C4-2B (cell line): ENCODE measurements at regions not wholly inside any gene's neighbourhood (a gene's known extent, or its start where the extent isn't known, plus 50 kb on each side); places are given as distances from the start of the nearest gene placed in this dataset.

Source experiments
- H3K27ac ChIP-seq: fragments of 450-650 bp; 2 replicates; pipeline ENCODE4 v1.5.1; 2017
- ZFX ChIP-seq: fragments of 450-650 bp; IDR thresholded peaks from 2 replicates; pipeline ENCODE4 v1.6.1; 2017
- TF ChIP-seq, protein P1 (sequence below): fragments of 450-650 bp; conservative IDR thresholded peaks from 2 replicates; pipeline ENCODE4 v1.5.1; 2017; ENCODE audit warnings: mild to moderate bottlenecking

DNA sequence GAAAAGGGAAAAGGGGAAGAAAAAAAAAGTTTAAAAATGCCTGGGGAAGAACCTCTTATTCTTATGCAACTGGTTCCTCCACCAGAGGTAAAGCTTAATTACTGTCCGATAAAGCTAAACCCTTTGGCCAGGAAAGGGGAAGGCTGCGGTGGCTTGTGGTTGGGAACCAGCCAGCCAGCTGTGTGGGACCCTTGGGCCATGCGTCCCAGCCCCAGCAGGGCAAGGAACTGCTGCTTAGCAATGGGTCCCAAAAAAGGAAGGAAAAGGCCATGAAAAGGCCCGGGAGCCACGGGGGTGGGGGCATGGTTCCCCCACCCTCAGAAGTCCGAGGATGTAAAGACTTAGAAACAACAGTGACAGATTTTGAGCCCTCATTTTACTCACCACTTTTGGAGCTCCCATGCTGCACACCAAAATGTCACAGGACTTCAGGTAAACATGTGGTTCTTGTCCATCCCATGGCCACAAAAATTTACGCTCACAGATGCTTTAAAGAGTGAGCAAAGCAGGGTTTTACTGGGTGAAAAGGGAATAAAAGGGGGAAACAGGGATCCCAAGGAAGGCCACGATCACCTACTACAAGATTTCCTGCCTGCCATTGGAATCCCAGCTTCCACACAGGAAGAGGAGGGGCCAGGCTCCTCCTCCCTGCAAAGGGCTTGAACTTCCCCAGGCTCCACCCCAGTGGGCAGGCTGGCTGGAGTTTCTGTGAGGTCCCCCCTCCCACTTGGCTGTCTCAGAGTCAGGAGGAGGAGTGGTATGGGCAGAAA, 1234.7 kb upstream of the GJE1 start:
- H3K27ac ChIP-seq, result peak overlapping the region; percentile 4; the same call in 1 of the 2 replicates
- TF ChIP-seq ZFX, result no peak
- TF ChIP-seq, protein P1, sequence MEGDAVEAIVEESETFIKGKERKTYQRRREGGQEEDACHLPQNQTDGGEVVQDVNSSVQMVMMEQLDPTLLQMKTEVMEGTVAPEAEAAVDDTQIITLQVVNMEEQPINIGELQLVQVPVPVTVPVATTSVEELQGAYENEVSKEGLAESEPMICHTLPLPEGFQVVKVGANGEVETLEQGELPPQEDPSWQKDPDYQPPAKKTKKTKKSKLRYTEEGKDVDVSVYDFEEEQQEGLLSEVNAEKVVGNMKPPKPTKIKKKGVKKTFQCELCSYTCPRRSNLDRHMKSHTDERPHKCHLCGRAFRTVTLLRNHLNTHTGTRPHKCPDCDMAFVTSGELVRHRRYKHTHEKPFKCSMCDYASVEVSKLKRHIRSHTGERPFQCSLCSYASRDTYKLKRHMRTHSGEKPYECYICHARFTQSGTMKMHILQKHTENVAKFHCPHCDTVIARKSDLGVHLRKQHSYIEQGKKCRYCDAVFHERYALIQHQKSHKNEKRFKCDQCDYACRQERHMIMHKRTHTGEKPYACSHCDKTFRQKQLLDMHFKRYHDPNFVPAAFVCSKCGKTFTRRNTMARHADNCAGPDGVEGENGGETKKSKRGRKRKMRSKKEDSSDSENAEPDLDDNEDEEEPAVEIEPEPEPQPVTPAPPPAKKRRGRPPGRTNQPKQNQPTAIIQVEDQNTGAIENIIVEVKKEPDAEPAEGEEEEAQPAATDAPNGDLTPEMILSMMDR, result no peak

DNA sequence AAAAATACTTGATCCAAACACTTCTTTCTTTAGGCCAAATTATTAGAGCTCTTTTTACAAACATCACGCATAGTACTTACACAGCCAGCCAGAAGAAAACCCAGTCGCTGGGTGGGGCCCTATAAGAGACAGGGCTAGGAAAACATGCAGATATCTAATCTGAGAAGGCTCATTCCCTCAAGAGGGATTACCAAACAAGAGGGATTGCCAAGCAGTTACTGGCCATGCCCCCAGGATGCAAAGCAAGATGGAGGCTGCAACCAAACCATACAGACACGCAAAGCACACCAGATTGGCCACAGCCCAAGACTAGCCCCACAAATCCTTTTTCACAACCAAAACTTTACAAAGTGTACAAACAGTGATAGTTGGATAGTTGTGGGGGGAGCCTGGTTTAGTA, 1235.4 kb upstream of the GJE1 start:
- no peak overlapping the region; the same call in 1 of the 2 replicates for H3K27ac ChIP-seq

GRCh38 chr6:140893432-140893831, 1239.3 kb upstream of the GJE1 start:
- H3K27ac ChIP-seq, result no peak overlapping the region
- TF ChIP-seq, protein P1, result no peak
- TF ChIP-seq ZFX, result no peak

More for the DNA sequence above, 1235.4 kb upstream of the GJE1 start:
- no peak for TF ChIP-seq ZFX
- TF ChIP-seq, protein P1, result no peak

GRCh38 chr6:140879946-140880345, 1252.8 kb upstream of the GJE1 start:
- TF ChIP-seq ZFX, result no peak
- TF ChIP-seq, protein P1, result no peak
- H3K27ac ChIP-seq, result no peak overlapping the region

- TF ChIP-seq, protein P1, result no peak
- TF ChIP-seq ZFX, result no peak
- no peak overlapping the region for H3K27ac ChIP-seq
These were observed 1258.7 kb upstream of the GJE1 start for GRCh38 chr6:140874066-140874465.

DNA sequence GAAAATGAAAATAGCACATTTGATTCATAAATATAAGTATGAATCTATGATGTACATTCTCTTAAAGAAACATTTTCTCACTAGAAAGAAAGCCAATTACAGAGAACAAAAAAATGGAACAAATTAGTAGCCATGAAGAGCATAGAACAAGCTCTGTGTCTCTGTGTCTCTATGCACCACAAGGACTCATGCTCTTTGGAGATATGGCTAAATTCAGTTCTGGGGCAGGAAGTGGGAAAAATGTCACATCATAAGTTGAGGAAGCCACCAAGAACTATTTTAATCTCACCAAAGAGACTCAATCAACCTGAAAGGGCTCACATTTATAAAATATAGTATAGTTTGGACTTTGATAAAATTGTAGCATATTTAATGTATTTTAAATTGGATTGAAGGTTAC, 1259.8 kb upstream of the GJE1 start:
- TF ChIP-seq, protein P1, result no peak
- TF ChIP-seq ZFX, result no peak
- no peak overlapping the region for H3K27ac ChIP-seq

GRCh38 chr6:140871911-140872310, 1260.8 kb upstream of the GJE1 start:
- no peak for TF ChIP-seq ZFX
- TF ChIP-seq, protein P1, result no peak
- no peak overlapping the region for H3K27ac ChIP-seq
